VCaP (cell line): ENCODE measurements at regions not wholly inside any gene's neighbourhood (a gene's known extent, or its start where the extent isn't known, plus 50 kb on each side); places are given as distances from the start of the nearest gene placed in this dataset.

Experiments
- H3K27ac ChIP-seq: fragments of 450-650 bp; 2 replicates; pipeline ENCODE4 v1.5.1; 2017
- TF ChIP-seq, protein P1 (sequence below): fragments of 450-650 bp; conservative IDR thresholded peaks from 2 replicates; pipeline ENCODE4 v1.5.1; 2017; ENCODE audit warnings: mild to moderate bottlenecking, moderate library complexity

DNA sequence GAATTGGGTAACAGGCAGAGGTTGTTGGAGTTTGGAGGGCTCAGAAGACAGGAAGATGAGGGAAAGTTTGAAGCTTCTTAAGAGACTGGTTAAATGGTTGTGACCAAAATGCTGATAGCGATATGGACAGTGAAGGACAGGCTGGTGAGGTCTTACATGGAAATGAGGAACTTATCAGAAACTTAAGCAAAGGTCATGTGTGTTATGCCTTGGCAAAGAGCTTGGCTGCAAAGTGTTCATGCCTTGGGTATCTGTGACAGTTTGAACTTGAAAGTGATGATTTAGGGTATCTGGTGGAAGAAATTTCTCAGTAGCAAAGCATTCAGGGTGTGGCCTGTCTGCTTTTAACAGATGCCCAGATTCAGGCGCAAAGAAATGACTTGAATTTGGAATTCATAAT lies 64.5 kb upstream of the EEPD1 start:
- TF ChIP-seq, protein P1, sequence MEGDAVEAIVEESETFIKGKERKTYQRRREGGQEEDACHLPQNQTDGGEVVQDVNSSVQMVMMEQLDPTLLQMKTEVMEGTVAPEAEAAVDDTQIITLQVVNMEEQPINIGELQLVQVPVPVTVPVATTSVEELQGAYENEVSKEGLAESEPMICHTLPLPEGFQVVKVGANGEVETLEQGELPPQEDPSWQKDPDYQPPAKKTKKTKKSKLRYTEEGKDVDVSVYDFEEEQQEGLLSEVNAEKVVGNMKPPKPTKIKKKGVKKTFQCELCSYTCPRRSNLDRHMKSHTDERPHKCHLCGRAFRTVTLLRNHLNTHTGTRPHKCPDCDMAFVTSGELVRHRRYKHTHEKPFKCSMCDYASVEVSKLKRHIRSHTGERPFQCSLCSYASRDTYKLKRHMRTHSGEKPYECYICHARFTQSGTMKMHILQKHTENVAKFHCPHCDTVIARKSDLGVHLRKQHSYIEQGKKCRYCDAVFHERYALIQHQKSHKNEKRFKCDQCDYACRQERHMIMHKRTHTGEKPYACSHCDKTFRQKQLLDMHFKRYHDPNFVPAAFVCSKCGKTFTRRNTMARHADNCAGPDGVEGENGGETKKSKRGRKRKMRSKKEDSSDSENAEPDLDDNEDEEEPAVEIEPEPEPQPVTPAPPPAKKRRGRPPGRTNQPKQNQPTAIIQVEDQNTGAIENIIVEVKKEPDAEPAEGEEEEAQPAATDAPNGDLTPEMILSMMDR: no peak
- no peak overlapping the region for H3K27ac ChIP-seq

- TF ChIP-seq, protein P1: no peak
- no peak overlapping the region for H3K27ac ChIP-seq
Measured at GRCh38 chr7:36088966-36089365, 64.1 kb upstream of the EEPD1 start.

DNA sequence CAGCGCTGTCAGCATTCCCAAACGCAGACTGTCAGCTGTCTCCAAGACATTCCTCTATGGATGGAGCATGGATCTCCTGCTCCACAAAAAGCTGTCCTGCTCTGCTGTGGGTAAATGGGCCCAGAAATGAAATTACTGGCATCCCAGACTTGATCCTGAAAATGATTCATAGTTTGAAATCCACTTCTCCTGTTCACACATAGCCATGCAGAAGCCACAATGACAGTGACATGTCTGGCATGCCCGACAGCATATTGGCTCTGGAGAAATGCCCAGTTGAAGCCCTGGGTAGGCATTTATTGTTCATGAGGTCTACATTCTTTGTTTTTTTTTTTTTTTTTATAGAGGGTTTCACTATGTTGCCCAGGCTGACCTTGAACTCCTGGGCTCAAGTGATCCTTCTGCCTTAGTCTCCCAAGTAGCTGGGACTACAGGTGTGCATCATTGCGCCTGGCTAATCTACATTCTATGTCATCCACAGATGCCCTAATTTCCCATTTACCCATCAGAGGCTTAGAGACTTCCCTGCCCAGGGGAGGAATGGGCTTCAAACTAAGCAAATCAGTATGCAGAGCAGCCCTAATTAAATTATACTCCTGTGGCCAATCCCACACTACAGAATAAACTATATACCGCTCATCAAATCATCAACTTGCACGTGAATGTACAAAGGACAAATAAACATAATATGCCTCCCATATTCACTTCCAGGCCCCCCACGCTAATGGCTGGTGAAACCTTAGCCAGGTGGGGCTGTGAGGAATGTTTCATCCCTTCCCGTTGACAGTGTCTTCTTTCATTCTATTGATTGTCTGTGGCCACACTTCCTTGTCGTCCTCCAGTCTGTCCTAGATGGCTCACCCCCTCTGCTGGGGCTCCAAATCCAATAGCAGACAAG lies 61.8 kb upstream of the EEPD1 start:
- no peak overlapping the region for H3K27ac ChIP-seq
- TF ChIP-seq, protein P1: no peak

GRCh38 chr7:36091874-36092176 lies 61.2 kb upstream of the EEPD1 start:
- TF ChIP-seq, protein P1: no peak
- no peak overlapping the region for H3K27ac ChIP-seq

- no peak overlapping the region for H3K27ac ChIP-seq
- TF ChIP-seq, protein P1: no peak
Measured at GRCh38 chr7:36092221-36092771, 60.8 kb upstream of the EEPD1 start.

DNA sequence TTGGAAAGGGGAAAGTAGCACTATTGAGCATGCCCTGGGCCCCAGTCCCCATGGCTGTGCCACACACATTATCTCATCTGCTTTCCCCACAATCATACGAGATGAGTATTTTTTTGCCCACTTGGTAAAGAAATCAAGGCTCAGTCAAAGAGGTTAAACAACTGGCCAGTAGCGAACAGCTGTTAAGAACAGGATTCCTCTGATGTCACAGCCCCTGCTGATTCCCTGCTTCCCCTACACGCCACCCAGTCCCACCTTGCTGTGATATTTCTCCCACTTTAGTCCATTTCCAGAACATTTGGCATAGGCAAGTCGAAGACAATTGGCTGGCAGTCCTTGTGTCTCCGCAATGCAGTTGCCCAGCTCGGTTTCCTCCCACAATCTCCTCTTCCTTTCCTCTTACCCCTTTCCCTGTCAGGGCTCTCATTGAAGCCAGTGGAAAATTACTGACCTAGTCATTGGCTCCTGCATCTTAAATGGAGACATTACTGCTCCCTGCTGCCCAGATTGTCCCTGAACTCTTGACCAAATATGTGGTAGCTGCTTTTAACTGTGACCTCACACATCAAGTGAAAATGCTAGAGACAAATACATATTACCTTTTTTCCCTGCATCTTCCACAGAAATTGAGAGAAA lies 56.5 kb upstream of the EEPD1 start:
- TF ChIP-seq, protein P1: no peak
- H3K27ac ChIP-seq: no peak overlapping the region

- no peak overlapping the region for H3K27ac ChIP-seq
- TF ChIP-seq, protein P1: no peak
Measured at GRCh38 chr7:36098096-36098495, 55.0 kb upstream of the EEPD1 start.
